HS-27A (cell line): ENCODE measurements at regions not wholly inside any gene's neighbourhood (a gene's known extent, or its start where the extent isn't known, plus 50 kb on each side); places are given as distances from the start of the nearest gene placed in this dataset.
"Not testable (repeated sequence)": the region's sequence is repeated elsewhere in the genome, so short reads cannot be mapped to it uniquely, and the experiment has no call there.

Source experiments
- DNase-seq: peaks from one replicate; pipeline ENCODE4 v3.0.0-alpha.2; 2012; ENCODE audit warnings: low read depth, missing footprints

DNA sequence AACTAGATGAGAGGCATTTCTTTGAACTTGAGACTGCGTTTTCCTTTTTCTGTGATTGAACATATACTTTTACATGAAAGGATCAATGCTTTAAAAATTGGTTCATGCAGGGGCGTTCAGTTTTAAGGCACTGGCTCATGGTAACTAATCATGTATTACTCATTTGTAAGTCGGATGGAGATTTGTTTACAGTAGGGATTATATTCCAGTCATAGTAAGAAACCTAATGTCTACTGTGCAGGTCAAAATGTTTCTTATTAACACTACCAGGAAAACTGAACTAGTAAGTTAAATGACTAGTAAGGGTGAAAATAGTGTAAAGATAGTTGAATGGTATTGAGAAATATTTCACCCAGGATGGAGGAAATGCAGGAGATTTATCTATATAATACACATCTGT is 258.8 kb upstream of the GBE1 start:
- DNase-seq = no peak

DNA sequence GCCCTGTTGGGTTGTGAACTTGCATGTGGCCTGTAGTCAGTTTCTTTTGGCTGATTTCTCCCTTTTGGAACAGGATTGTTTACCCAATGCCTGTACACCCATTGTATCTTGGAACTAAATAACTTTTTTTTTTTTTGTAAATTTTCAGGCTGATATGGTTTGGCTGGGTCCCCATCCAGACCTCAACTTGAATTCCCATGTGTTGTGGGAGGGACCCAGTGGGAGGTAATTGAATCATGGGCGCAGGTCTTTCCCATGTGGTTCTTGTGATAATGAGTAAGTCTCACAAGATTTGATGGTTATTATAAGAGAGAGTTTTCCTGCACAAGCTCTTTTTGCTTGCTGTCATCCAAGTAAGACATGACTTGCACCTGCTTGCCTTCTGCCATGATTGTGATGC is 253.8 kb upstream of the GBE1 start:
- DNase-seq = no peak

DNA sequence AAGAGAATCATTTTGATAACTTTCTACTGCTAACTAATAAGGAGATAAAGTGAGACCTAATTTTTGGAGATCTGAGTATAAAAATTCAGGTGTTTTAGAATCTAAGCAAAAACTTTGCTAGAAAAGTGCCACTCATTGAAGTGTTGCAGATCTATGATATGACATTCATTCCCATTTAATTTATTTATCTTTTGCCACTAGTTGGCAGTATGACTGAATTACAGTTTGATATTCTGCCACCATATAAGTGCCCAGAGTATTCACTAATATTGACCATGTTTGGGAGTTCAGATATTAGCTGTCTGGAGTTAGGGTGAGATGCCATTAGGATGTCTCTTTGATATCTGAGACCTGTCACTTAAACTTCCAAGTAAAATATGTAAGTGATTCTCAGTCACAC is 251.3 kb upstream of the GBE1 start:
- no peak for DNase-seq

DNA sequence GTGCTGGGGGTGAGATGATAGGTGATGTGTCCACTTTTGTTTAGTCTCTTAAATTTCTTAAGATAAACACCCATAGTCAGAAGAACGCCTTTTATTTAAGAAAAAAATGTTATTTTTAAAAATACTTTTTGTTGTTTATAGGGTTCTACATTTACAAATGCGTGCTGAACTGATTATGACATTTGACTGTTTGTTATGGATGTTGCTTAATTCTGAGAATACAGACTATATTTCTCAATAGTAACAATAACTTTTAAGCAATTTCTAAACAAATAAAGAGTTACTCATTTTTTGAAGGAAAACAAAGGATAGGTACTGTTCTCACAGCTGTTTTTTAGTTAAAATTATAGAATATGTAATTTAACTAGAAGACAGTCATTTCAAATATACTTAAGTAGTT is 249.9 kb upstream of the GBE1 start:
- no peak for DNase-seq

DNA sequence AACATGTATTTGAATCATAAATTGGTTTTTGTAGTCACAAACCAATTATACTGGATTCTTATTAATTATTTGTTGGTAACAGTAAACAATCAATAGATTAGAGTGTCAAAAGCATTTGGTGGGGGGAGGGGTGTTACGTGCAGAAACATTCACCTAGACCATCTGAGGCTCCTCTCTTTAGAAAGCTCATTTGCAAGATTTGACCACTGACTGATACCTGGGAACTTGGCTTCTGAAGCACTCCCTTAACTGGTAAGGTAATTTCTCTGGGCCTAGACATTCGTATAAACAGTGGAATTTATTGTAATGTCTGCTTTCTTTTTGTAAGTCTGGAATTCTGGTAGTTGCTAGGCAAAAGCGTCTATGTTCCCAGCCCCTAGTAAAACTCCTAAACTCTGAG is 243.8 kb upstream of the GBE1 start:
- DNase-seq = no peak

DNA sequence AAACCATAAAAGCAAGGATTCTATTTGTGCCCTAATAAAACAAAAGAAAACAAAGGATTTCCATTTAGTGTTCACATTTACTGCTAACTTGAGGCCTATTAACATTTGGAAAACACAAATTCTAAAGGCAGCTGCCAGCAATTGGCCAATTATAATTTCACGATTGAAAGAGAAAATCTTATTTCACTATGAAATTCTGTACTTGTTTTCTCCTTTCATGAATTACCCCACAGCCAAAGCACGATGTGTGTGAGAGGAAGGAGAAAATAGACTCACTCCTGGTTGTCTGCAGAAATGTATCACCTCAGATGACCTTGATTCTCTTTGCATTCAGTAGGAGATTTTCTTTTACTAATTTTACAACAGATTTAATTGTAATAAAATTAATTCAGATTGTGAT is 242.8 kb upstream of the GBE1 start:
- DNase-seq = no peak

DNA sequence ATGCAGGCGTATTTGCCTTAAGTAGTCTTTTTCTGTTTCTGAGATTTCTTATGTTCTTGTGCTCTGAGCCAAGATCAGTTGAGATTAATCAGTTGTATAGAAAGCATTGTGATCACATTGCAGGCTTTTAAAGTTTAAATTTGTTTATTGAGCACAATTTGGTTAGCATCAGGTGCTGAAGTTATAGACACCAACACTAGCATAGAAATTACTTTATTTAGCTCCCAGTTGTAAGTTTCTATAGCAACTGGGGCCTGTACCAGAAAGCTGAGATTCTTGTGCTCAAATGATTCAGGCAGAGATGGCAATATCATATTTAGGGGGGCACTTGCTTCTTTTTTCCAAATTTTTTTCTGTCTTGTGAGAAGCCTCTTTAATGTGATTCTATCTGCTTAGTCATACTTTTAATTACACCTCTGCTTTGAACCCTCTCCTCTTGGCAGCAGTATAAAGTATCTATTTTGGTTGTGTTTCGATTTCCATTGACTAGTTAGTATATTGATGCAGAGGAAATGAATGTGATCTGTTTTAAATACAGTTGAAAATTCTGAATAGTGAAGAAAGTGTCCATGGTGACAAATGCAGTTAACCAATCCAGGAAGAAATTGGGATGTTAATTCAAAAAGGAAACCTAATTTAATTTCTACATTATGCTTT is 241.7 kb upstream of the GBE1 start:
- DNase-seq = no peak

DNA sequence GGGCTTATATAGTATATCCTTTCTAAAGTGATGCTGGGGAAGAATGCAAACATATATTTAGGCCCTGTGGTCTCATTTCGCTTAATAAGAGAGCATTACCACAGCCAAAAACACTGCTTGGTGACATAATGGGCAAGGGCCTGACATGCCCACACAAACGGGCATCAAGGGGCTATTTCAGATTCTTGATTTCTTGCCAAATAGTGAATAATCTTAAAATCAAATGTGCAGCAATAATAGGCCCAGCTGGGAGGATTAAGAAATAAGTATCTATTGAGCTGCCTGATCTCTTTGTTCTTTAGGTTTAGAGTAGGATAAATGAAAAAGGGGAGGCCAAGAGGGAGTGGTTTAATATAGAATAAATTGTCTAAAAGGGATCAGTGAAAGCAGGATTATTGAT is 241.0 kb upstream of the GBE1 start:
- DNase-seq = peak; percentile 17

DNA sequence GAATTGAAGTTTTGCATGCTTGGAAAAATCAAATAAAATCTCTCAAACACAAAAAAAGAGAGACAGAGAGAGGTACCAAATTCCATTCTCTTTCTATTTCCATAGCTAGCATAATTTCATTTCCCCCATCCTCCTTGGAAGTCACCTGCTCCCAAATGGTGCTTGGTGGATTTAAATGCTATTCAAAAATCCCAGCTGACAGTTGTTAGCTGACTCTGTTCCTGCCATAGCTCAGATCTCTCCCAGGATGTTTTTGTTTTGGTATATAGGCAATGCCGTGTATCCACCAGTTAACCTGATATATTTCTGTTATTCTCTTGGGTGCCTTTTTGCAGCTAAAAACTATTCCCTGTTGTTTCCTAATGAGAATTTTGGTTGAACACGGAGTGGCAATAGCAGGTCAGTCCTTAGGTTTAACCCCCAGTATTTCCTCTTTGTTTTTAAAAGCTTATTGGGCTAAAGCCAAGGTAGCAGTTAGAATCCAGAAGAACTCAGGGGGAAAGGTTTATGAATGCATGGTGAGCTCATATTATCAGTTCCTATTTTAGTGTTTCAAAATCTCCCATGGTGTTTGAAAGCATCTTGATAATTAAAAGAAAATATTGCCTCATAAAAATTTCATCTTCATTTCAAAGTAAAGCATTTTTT is 240.0 kb upstream of the GBE1 start:
- no peak for DNase-seq

DNA sequence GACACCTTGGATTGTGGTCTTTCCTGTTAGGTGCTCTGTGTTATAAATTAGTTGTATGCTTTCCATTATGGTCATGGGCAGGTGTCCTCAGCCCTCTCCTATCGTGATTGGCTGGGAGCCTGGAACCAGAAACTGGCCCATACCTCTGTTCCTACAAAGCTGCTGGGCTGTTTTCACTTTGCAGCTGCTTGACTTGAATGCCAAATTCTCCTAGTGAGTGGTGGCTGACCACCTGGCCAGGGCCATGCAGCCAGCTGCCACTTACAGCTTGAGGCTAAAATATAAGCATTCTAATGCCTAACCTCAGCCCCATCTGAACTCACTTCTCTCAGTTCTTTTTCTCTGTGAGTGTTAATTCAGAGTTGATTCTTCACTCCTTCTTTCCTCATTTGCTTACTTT is 239.3 kb upstream of the GBE1 start:
- no peak for DNase-seq

DNA sequence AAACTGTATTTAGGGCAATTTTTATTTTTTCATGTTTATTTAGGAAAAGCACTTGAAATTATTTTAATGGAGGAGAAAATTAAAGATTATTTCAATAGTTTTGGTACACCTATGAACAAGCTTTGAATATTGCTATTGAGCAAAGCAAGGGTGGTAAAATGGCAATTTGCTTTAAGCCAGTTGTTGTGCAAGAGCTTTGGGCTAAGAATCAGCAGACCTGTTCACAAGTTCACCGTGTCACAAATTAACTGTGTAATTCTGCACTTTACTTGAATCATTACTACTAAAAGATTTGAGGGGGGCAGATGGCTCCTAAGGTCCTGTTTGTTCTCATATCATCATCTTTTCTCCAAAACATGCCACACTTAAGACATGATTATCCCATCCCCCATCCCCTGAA is 238.9 kb upstream of the GBE1 start:
- no peak for DNase-seq

DNA sequence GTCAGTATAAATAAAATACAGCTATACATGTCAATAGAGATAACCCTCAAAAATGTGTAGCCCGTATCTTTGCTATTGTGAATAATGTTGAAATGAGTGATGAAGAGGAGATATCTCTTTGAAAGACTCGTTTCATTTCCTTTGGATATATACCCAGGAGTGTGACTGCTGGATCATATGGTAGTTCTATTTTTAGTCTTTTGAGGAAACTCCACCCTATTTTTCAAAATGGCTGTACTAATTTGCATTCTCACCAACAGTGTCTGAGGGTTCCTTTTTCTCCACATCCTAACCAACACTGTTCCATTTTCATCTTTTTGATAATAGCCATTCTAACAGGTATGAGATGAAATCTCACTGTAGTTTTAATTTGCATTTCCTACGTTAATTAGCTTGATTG is 237.5 kb upstream of the GBE1 start:
- no peak for DNase-seq

DNA sequence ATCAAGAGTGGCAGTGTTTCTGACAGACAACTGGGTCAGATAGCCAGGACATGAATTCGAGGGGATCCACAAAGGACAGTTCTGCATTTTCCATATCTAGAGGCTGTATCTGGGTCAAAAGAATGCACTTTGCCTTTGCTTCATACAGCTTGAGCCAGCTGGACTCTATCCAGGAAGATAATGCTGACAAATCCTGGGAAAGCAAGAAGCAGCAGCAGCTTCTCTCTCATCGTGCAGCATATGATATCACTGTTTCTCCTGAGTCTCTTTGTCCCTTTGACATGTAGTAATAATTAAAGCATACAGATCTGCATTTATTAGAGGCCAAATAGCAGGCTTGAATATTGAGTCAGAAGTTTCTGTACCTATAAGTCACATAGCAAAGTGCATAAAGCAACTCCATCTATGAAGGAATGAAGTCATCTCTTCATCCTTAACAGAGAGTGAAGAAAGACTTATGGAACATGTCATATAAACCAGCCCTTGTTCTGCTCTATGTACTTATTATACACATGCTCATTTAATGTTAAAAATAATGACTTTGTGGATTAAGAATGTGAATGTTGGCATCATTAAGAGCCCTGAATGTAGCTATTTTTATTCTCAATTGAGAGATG is 236.8 kb upstream of the GBE1 start:
- no peak for DNase-seq

DNA sequence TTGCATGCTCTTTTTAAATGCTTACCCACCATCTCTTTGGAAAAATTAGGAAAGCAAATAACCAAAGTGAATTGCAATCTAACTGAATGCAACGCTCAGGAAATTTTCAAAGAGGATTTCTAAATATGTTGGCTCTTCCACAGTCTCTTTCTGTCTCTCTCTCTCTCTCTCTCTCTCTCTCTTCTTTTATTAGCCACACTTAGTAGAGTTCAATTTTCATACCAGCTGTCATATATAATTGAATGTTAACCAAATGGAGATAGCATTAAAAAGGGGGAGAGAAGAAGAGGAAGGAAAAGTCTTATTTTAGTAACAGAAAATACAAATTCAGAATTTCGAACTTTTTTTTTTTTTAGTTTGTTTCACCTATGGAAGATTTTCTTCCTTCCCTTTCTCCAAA is 235.9 kb upstream of the GBE1 start:
- no peak for DNase-seq

DNA sequence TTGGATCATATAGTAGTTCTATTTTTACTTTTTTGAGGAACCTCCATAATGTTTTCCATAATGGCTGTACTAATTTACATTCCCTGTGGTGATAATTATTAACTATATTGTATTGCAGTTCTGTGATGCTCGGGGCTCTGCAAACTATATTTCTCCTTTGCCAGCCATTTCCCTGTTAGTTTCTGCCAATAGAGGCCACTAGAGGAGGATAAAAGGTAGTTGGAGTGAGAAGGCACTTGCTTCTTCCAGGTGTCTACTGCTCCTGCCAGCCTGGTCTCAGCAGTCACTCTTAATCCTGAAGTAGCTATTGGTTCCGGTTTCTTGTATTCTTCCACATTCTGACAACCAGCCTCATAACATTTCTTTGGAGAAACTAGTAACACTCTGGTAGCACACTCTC is 233.9 kb upstream of the GBE1 start:
- no peak for DNase-seq

DNA sequence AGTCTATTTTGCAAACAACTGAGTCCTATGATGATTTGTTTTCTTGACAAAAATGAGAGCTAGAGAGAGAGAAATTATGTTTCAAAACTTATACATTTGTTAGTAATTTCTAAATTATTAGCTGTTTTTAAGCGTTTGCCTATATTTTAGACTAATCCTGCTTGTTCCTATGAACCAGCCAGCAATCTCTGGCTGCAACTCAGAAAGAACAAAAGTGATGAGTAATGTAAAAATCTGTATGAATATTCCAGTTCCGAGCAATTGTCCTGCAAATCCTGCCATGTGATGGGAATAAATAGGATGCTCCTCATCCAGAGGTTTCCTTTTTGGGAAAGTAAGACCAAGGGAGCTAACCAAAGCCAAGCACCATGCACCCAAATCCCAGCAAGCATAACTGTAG is 228.3 kb upstream of the GBE1 start:
- DNase-seq = no peak

DNA sequence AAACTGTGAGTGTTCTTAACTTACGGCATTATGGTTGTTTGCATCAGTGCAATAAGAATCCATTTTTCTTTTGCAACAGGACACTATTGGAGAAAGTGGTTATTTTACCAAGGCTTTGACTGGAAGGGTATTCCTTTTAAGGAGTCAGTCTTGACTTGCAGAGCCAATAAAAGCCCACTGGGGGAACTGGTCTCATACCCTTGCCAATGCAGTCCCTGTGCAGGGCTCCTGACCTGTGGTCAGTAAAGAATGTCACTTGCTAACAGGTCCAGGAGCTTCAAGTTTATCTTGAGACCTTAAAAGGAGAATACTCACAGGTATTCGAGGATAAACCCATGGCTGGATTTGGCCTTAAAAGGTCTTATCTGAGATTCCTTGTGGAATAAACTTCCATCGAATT is 227.8 kb upstream of the GBE1 start:
- DNase-seq = no peak

DNA sequence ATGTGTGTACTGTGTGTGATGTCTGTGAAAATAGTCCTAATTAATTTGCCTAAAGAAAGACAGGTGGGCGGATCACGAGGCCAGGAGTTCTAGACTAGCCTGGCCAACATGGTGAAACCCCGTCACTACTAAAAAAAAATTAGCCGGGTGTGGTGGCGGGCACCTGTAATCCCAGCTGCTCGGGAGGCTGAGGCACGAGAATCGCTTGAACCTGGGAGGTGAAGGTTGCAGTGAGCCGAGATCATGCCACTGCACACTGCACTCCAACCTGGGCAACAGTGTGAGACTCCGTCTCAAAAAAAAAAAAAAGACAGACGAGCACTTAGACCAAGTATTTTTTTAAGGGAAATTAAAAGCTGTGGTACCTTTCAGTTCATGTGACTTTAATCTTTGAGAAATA is 226.0 kb upstream of the GBE1 start:
- DNase-seq = not testable (repeated sequence)

DNA sequence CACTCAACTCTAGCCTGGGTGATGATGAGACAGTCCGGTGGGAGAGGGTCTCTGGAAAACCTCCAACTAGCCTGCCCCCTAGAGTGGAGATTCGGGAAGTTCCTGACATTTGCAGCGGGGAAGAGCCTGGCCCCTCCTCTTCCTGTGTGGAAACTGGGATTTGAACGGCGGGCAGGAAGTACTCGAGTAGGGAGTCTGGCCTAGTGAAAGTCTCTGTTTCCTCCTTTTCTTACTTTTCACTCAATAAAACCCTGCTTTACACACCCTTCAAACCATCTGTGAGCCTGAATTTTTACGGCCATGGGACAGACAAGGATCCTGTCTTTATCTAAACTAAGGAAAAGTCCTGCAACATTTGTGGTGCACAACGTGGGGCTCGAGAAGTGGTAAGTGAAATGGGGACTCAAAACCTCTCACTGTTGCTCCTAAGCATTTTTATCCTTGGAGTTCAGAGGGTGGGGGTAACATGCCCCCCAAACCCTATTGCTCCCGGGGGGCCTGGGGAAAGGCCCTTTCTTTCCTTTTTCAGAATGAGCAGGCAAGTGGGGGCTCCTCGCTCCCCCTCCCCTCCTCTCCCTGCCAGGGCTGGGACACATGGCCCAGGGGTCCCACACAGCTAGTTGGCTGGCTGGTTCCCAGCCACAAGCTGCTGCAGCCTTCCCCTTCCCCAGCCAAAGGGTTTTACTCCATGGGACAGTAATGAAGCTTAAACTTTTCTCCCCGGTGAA is 224.7 kb upstream of the GBE1 start:
- peak; percentile 17 for DNase-seq

DNA sequence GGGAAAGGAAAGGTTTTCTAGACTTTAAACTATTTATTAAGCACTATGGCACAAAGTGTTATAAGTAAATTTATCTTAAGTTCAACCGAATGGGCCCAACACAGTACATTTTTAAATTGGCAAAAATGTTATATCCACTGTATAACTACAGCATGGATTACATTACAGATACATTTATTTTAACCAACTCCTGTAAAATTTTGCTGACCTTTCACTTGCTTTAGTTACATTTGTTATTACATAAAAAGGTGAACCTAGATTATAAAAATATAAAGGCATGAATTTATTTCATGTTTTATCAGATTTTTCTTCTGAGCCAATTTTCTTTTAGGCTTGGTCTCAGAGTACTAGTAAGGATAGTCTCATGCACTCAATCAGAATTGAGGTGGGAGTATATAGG is 221.9 kb upstream of the GBE1 start:
- no peak for DNase-seq

DNA sequence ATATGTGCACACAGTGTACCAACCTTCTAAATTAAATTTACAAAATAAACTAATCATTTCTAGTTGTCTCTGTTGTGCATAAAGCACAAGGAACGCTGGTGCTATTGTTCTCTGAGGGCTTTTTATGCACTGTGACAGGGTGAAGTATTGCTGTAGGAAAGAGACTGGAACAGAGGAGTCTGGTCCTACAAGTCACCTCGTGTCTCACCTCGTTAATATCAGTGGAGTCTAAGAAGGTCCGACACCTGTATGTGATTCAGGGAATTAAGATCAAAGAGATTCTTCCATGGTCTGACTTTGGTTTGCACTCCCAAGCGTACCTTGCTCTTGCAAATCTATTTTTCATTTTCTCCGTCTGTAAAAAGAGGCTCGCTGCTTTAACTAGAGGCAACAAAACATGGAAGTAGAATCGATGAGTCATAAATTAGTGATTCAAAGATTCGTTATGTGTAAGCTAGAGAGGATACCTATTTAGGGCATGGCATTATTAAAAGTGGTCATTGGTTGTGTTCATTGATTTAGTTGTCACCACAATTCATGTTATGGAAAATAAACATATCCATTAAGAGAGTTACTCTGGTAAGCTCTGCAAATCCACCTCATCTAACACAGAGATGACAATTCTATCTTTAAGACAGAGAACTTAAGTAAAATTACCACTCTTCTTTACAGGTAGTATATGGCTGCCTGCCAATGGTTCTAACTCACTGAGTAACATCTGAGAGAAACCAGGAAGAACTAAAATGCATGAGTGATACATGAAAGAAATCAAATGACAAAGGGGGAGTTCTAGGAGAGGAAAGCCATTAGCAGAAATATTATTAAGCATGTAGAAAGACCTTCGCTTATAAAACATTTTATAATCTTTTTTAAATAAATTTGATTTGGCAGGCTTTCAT is 219.4 kb upstream of the GBE1 start:
- DNase-seq = no peak

DNA sequence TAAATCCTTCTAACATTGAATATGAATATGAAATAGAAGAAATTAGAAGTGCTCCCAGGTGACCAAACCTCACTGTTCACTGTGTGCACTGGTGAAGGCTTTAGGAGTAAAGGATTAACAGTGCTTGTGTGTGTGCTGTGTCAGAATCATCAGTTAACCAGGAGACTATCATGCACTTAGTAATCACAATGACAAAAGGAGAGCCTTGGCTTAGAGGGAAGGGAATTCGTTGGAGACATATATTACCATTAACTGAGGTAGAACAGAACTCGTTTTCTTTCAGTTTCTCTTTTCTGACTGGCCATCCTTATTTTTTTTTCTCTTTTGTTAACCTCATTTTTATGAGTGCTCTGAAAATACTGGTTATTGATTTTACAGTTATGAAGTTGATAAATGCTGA is 213.3 kb upstream of the GBE1 start:
- no peak for DNase-seq
